DOHH2 (cell line): ENCODE measurements at regions not wholly inside any gene's neighbourhood (a gene's known extent, or its start where the extent isn't known, plus 50 kb on each side); places are given as distances from the start of the nearest gene placed in this dataset.

Experiments used
- CTCF ChIP-seq: fragments of 200-600 bp; sonication (generic); IDR thresholded peaks from one replicate; pipeline ENCODE4 v1.5.1; 2014; ENCODE audit warnings: antibody characterized with exemption, mild to moderate bottlenecking, low read depth, low read length; ENCODE audit not compliant: poor library complexity, severe bottlenecking
- EZH2phosphoT487 ChIP-seq: fragments of 200-600 bp; sonication (generic); IDR thresholded peaks from 2 replicates; pipeline ENCODE4 v1.6.1; 2017; ENCODE audit warnings: borderline replicate concordance, mild to moderate bottlenecking, antibody characterized with exemption, low read length, moderate library complexity, mixed read lengths

- TF ChIP-seq CTCF (no peak), EZH2phosphoT487 (no peak)
These were observed 105.1 kb upstream of the SMIM23 start for GRCh38 chr5:171680485-171680884.
